NCI-H1092 (cell line): ENCODE measurements at regions not wholly inside any gene's neighbourhood (a gene's known extent, or its start where the extent isn't known, plus 50 kb on each side); places are given as distances from the start of the nearest gene placed in this dataset.

ENCODE experiments used
- DNase-seq: peaks from one replicate; lab custom pipeline; 2025; lab: John Stamatoyannopoulos, UW

DNA sequence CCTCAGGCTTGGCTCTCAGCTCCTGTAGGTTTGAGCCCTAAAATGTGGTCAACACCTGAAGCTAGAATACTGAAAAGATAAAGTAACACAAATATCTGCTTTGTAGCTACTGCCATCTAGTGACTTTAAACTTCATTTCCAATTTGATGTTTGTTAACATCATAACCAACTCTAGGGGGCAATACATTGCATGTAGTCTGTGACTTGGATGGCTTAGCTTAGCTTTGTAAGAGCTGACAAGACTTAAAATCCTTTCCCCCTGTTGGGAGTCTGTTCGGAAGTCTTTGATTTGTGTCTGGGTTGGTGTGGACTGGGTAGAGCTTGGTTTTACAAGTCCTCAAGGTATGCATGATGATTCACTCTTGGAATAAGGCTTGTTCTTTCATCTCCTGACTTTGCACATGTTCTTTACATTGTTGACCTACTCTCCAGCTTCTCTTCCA lies 51.7 kb downstream of the SCN11A start:
- peak; percentile 26 for DNase-seq

DNA sequence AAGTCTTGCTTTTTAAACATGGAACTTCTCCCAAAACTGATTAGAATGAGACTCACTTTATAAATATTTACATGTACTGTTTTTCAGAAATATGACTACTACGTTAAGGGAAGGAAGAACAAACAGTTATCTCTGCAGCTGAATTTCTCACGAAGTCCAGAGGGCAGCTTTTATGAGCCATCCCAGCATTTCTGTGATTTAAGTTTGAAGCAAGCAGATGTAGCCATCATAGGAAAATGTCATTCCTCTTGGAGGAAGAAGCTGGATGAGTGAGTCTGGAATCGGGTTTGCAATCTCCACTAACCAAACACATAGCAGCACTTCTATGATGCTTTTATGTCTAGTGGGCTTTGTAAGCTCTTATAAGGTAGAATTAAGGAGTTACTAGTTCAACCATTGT lies 53.7 kb downstream of the SCN11A start:
- no peak for DNase-seq

DNA sequence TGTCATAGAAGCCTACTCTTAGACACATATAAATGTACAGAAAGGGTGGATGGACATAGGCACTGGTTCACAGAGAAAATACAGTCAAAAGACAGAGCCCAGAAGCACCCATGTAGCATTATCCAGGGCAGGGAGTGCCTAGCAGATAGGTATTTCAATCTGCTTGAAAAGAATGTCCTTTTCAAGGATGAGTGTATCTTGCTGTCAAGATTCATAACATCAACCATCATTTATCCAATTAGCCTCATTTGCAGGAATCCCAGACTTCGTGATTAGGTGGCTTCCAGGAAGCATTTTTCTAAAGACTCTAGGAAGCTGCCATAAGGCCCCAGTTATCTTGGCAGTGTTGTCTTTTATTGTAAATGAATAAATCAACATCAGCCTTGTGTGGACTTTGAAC lies 55.6 kb downstream of the SCN11A start:
- DNase-seq, result no peak

DNA sequence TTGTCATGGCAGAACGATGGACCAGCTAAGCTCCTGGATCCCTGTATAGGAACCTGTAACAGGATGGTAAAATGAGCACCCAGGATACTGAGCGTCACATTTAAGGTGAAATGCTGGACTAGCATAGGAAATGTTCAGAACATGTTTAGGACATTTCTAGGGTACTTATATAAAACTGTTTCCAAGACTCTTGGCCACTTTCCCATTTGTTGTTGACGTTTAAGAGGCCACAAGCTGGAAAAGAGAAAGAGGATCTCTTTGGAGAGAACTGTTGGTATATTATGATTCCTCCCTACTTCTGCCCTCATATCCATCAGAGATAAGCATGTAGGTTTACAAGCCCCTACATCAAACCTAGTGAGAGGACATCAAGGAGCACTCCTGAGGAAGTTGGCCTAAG lies 57.5 kb downstream of the SCN11A start:
- no peak for DNase-seq

DNA sequence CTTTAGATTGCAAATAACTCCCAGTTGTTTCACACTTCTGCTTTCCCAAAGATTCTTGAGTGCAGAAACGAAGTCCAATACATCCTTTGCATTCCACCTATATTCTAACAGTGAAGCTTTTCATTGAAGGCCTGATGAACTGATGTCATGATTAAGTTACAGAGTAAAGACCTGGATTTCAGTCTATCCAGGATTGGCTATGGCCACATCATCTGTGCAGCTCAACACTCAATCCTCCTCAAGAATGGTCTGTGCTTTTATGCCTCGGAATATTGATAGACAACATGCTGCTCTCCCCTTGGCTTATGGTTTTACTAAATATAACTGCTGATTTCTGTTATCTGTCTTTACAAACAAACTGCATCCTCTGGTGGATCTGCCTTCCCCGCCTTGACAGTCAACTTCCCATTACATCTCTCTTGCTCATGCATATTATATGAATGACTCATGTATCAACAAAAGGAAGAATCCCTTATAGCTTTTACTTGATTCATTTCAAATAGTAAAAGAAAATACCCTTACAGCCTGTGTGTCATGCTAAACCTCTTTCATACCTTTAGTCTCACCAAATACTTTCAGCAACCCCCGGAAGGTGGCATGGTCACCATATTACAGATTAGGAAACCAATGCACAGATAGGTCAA lies 59.5 kb downstream of the SCN11A start:
- DNase-seq, result no peak

DNA sequence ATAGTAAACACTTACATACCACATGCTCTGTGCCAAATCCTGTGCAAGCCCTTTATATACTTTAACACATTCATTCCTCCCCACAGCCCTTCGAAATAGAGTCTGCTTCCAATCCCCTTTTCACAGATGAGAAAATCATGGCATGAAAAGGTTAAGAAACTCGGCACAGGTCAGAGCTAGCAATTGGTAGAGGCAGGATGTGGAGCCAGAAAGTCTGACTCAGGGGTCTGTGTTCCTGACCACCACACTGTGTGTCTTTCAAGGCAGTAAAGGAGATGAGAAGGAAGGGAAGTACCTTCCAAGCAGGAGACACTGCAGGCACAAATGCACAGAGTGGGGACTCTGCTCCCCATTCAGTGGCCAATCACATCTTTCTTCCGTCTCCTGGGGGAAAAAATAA lies 61.1 kb downstream of the SCN11A start:
- DNase-seq, result no peak

DNA sequence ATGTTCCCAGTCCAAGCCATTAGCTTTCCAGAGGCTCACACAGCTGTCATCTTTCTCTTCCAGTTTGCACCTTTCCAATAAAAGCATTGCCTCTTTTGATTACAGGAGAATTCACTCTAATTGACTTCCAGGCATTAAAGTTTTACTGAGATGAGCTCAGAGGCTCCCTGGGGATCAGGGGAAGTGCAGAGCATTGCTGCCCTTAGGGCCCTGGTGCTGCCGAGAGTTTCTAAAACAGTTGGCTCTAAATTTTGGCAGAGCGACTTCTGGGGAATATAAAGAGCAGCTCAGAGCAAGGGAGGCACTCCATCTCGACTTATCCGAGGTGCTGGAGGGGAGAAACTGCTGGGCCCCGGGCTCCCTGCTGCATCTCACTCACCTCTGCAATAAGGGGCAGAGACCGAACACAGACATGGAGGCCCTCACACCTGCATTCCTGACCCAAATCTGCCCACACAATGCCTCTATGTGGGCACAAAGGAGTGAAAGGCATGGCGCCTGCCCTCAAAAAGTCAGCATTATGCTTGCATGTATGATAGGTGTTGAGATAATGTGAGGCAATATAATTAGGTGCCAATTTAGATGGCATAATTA lies 61.7 kb downstream of the SCN11A start:
- no peak for DNase-seq

DNA sequence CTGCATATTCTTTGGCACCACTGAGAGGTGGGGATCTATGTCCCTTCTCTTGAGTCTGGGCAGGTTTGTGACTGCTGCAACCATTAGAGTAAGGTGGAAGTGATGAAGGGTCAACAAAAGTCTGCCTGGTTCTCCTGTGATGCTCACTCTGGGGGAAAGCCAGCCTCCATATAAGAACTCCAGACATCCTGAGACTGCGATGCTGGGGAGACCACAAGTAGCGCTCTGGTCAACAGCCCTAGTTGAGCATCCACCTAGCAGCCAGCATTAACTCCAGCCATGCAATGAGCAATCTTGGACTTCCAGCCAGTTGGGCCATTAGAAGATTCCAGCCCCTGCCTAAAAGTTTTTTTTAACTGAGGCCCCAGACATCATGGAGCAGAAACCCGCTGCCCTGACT lies 62.8 kb downstream of the SCN11A start:
- DNase-seq, result no peak

DNA sequence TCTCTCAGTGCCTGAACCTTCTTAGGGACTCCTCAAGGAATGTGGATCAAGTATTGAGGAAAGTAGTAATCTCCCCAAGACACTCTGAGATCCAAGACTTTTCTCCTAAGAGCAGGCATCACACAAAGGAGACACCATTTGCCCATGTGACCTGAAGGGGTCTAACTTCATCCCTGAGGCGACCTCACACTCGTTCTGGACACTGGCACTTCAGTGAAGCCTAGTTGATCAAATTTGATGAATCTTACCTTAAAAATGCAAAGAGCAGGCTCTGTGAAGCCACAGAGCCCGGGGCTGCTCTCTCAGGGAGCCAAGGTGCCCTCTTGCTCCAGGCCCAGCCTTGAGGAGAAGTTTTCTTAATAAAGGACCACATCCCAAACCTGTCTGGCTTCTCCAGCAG lies 64.3 kb downstream of the SCN11A start:
- no peak for DNase-seq

DNA sequence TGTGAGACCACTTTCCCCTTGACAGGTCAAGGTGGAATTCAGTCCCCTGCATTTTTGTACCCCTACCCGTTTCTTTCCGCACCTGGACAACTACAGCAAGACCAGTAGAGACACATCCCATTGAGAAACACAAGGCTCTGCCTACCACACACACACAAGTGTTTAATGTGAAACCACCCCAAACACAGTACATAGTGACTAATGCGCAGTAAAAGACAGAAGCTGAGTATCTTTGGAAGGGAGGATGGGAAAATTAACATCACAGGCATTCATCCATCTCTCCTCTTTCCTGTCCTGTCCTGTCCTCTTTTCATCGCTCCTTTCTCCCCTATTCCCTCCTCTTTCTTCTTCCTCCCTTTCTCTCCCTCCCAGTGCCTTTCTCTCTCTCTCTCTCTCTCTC lies 64.8 kb downstream of the SCN11A start:
- no peak for DNase-seq

DNA sequence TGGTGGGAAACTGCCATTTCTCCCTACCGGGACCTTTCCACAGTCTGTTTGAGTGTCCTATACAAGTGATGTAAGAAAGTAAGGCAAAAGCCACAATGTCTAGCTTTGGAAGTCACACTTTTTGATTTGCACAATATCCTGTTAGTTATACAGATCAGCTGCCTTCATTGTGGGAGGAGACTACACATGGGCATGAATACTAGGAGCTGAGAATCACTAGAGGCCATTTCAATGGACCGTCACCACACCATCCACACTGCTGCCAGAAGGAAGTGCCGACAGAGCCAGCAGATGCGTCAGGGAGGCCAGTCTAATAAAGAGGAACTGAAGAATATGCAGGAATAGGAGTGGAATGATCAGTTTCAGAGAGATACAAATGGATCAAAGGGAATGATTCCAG lies 65.8 kb downstream of the SCN11A start:
- no peak for DNase-seq

DNA sequence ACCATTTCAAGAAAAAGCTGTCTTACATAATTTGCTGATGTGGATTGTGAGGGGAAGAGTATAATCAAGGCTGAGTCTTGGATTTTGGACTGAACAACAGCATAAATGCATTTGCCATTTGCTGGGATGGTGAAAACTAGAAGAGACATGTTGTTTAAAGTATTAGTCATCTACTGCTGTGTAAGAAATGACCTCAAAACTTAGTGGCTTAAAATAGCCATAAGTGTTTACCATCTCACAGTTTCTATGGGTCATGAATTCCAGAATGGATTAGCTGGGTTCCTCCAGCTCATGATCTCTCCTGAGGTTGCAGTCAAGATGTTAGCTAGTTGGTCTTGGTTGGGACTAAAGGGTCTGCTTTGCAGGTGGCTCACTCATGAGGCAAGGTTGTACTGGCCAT lies 66.2 kb downstream of the SCN11A start:
- no peak for DNase-seq

DNA sequence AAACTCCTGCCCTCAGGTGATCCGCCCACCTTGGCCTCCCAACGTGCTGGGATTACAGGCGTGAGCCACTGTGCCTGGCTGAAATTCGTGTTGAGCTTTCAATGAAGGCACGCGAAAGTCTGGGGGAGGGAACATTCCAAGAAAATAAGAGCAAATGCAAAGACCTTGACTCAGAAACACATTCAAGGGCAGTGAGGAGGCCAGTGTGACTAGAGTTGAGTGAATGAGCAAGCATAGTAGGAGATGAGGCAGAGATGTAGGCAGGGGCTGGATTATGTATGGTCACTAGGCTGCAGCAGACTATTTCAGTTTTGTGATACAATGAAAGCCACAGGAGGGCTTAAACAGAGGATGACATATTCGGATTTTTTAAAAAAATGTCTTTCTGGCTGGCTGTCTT lies 67.0 kb downstream of the SCN11A start:
- DNase-seq, result no peak

DNA sequence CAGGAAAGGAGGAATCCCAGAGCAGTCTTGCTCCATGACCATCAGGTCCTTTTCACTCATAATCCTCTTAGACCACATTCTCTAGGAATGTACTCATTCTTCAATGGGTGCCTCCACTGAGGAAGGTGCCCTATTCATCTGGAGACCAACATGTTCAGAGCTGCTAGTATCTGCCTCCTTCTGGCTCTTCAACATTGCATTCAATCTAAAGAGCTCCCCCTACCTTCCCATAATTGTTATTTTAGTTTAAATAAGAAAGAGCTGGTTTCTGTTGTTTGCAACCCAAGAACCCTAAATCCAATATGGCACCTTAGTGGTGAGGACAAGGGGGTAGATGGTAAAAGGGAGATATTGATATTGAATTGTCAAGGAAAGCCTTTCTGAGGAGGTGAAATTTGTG lies 67.6 kb downstream of the SCN11A start:
- DNase-seq, result no peak

DNA sequence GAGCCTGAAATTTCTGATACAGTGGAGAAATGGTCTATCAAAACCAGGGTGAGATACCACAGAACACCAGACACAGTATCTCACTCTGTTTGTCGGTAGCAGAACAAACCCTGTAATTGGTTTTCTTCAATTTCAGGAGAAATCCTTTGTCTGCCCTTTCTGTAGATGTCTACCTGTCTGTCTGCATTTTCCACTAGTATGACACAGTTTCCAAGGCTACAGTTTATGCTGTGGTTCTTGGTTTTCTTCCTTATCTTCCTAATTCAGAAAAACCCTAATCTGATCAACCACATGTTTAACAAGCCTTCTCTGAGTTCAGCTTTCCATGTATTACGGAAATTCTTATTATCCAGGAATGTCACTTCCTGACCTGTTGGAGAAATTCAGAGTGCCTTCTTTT lies 70.8 kb downstream of the SCN11A start:
- no peak for DNase-seq

DNA sequence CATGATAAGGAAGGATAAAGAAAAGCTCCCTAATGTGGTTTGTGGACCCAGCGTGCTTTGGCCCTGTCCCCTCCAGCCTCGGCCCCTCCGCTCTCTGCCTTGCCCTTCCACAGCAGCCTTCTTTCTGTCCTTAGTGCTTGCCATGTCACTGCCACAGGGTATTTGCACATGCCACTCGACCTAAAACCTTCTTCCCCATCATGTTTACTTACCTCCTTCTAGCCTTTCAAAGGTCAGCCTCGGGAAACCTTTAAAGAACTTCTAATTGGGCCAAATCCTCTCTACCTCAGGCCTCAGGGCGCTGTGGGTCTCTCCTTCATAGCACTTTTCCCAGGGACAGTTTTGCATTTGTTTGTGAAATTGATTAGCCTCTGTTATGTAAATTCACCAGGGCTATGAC lies 73.0 kb downstream of the SCN11A start:
- DNase-seq, result no peak

DNA sequence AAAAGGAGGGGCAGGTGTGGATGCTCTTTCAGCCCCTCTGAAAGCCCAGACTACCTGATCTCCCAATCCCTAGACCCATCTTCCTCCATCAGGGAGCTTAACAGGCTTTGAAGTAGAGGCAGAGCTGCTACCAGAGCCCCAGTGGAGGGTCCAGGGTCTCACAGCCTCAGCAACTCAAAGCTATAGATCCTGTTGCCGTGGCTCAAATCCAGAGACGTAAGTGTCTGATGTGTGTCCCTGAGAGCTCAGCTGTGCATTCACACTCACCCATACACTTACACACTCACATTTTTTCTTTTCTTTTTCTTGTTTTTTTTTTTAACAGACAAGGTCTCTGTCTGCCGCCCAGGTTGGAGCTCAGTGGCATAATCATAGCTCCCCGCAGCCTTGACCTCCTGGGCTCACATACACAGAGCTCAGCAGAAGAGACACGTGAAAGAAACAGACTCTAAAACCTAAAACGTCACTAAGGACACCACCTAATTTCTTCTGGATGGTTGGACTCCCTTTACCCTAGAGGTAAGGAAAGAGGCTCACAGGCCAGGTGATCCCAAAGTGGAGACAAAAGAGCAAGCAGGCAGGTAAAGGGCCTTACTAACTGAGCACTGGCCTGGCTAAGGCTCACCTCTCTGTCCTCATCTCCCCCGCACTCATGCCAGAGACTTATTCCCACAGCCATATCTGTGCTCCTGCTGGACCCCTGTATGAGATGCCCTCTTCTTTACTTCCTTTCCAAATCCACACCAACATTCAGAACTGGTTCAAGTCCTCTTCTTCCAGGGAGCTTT lies 80.7 kb downstream of the SCN11A start:
- DNase-seq, result no peak

DNA sequence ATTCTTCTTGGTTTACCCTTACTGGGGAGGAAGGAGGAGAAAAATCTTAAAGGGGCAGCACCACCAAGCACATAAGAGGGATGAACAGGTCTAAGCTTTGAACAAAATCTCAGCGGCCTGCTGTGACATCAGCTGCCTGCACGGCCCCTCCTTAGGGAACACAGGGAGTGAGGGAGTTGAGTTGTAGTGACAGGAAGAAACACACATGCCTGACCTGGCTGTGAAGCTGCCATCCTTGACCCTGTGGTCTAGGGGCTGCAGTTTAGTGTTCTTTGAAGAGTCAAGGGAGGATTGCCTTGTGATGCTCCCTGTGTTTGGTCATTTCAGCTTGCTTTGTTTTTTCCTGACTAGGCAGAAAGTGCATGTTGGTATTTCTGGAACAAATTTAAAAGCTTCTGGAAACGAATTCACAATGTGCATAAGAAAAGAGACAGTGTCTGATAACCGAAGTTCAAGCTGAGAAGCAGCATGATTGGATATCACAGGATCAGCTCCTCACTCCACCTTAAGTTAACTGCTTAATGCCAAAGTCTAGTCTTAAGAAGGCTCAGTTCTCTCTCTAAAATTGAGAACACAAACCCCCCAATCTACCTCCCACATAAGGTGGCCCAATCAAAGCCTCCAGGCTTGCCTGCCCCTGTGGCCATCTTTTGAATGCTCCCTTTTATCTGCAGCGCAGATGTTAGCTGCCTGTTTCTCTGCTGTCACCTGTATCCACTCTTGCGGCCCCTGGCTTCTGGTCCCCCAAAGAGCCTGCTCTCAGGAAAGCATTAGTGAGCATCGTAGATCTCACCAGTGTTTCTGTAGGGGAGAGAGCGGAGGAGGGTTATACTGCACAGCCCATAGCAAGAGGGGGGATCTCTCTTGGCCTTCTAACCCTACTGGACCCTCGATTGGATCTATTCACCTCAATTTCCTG lies 82.2 kb downstream of the SCN11A start:
- no peak for DNase-seq

DNA sequence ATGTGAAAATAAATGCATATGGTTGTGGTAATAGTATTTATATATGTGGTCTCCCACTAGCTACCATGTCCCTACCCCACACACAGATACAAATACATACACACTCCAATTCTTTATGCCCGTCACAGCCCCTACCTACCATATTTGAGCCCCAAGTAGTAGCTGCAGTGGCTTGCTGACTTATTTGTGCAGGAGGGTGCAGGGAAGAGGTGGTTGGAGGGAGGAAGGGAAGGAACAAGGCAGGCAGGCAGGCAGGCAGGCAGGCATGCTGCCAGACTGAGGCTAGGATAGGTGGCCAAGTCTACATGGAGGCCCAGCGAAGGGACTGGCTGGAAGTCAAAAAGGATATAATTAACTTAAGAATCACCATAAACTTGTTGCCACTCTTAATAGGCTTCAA lies 82.9 kb downstream of the SCN11A start:
- no peak for DNase-seq

DNA sequence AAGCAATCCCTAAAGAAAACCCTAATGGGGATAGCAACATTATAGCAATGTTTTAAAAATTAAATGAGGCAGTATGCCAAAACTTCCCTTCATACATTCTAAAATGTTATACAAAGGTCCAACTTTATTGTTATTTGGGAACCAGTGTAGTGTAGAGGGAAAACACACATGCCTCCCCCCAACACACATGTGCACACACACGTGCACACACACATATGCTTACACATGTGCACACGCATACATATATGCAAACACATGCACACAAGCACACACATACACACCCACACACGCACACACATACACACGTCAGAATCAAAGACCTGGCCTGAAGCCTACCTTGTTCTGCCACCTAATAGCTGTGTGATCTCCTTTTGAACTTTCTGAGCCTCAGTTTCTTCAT lies 83.3 kb downstream of the SCN11A start:
- DNase-seq, result no peak

DNA sequence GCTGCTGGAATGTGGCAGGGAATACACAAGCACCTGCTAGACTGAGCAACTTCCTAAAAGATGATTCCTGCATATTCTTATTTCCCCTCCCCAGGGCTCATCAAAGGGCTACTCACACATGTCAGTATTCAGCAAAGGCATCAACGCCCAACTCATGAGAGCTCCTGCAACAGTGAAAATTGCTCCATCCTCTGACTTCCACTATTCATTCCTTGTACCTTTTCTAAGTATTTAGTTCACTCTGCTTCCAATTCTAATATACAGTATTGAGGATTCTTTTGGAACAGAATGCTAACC lies 84.1 kb downstream of the SCN11A start:
- DNase-seq, result no peak

DNA sequence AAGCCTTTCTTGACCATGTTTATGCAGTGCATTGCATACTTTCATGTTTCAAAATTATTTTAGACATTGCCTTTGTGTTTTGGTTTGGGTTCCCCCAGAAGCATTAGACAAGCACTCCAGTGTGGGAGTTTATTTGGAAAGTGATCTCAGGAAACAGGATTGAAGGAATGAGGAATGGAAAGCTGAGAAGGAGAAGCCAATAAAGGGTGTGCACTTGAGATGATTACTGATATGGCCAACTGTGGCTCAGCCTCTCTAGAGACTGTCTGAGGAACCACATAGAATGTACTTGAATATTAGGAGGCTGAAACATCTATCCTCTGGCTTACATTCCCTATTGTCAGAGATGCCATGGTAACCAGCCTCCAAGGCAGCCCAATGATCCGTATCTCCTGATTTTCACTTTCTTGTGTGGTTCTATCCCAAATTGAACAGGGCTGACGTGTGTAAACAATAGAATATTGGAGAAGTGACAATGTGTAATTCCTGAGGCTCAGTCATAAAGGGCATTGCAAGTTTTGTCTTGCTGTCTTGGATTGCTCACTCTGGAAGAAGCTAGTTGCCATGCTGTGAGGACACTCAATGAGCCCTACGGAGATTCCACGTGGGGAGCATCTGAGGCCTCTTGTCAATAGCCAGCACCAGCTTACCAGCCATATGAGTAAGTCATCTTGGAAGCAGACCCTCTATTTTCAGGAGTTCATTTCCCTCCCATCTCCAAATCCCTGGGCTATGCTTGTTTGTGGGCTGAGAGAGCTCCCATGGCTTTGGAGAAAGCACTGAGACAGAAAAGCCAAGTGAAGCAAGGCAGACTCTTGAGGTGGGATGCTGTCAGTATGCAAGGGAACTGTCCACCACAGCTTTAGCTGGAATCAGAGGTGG lies 84.7 kb downstream of the SCN11A start:
- DNase-seq, result no peak
